Mesothelial cell of epicardium (in vitro differentiated cells): ENCODE measurements at regions not wholly inside any gene's neighbourhood (a gene's known extent, or its start where the extent isn't known, plus 50 kb on each side); places are given as distances from the start of the nearest gene placed in this dataset.

Source experiments
- DNase-seq, 2 experiments: peaks; one replicate each; pipeline ENCODE4 v3.0.0; 2021; ENCODE audit warnings: low spot score in 2 of 2; ENCODE audit not compliant: unreplicated experiment in 2 of 2
- H3K27ac Mint-ChIP-seq: 2 replicates; pipeline ENCODE4 v1.8.0; 2021; ENCODE audit warnings: mixed read lengths
- H3K27me3 Mint-ChIP-seq: 2 replicates; pipeline ENCODE4 v1.8.0; 2021; ENCODE audit warnings: low read depth, mixed read lengths
- H3K36me3 Mint-ChIP-seq: 2 replicates; pipeline ENCODE4 v1.8.0; 2021; ENCODE audit warnings: mixed read lengths
- H3K4me1 Mint-ChIP-seq: 2 replicates; pipeline ENCODE4 v1.8.0; 2021; ENCODE audit warnings: mixed read lengths
- H3K4me3 Mint-ChIP-seq: 2 replicates; pipeline ENCODE4 v1.8.0; 2021; ENCODE audit warnings: mild to moderate bottlenecking, moderate library complexity, mixed read lengths
- H3K9me3 Mint-ChIP-seq: 2 replicates; pipeline ENCODE4 v1.8.0; 2021; ENCODE audit warnings: mixed read lengths
- TF ChIP-seq, protein P1 (sequence below): fragments of 200-600 bp; sonication (generic); IDR thresholded peaks from one replicate; pipeline ENCODE4 v1.5.0; 2021; ENCODE audit warnings: antibody characterized with exemption; ENCODE audit not compliant: unreplicated experiment

DNA sequence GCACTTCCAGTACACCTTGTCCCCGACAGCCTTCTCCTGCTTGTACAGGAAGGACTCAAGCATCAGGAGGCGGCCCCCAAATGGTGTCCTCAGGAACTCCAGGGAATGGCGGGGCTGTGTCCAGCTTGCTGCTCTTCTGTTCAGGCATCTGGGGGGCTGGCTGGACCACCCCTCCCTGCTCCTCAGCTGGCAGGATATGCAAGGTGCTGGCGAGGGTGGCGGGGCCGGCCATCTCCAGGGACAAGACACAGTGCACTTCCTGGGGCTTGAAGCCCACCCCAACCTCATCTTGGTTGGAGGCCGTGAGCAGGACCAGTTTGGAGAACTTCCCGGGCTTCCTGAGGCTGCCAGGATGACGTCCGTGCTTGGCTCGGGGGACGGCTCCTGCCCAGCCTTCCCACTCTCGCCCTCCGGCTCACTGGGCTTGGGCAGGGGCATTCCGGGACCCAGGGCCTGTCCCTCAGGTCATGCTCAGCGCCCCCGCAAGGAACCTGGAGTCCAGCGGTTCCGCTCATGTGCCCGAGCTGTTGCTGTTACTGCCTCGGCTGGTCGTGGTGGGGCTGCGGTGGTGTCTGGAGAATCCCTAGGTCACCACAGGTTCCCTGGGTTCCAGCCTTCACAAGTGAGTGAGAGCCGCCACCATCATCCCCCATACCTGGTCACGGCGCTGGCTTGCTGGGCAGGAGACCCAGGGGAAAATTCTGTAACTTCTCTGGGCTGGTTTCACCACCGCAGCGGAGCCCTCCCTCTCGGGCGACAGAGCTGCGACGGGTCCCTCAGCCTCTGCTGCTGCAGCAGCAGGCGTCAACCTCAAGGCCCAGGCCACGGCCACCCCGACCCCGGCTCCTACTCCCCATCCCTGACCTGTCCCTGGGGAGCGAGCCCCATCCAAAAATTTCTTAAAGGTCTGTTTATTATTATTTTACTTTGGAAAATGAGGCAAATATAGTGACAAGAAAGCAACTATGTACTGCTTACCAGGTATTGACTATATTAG is 82.8 kb upstream of the FXR1 start:
- peaks cover 2% of the 10 kb centered on the region for H3K27me3 Mint-ChIP-seq
- no peak for DNase-seq

DNA sequence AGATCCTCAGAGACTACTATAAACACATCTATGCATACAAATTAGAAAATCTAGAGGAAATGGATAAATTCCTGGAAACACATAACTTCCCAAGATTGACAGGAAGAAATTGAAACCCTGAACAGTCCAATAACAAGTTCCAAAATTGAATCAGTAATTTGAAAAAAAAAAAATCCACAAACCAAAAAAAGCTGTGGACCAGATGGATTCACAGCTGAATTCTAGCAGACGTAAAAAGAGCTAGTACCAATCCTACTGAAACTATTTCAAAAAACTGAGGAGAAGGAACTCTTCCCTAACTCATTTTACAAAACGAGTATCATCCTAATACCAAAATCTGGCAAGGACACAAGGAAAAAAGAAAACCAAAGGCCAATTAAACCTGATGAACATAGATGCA is 77.0 kb upstream of the FXR1 start:
- TF ChIP-seq, protein P1, sequence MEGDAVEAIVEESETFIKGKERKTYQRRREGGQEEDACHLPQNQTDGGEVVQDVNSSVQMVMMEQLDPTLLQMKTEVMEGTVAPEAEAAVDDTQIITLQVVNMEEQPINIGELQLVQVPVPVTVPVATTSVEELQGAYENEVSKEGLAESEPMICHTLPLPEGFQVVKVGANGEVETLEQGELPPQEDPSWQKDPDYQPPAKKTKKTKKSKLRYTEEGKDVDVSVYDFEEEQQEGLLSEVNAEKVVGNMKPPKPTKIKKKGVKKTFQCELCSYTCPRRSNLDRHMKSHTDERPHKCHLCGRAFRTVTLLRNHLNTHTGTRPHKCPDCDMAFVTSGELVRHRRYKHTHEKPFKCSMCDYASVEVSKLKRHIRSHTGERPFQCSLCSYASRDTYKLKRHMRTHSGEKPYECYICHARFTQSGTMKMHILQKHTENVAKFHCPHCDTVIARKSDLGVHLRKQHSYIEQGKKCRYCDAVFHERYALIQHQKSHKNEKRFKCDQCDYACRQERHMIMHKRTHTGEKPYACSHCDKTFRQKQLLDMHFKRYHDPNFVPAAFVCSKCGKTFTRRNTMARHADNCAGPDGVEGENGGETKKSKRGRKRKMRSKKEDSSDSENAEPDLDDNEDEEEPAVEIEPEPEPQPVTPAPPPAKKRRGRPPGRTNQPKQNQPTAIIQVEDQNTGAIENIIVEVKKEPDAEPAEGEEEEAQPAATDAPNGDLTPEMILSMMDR = no peak
- Mint-ChIP-seq H3K36me3 (no peaks in the 10 kb centered on the region), H3K27me3 (peaks cover 10% of the 10 kb centered on the region), H3K9me3 (no peaks in the 10 kb centered on the region), H3K4me3 (no peak overlapping the region), H3K27ac (no peak overlapping the region), H3K4me1 (no peaks in the 10 kb centered on the region)
- no peak for DNase-seq

More for the DNA sequence above, 82.8 kb upstream of the FXR1 start:
- Mint-ChIP-seq H3K9me3 (no peaks in the 10 kb centered on the region), H3K36me3 (no peaks in the 10 kb centered on the region), H3K27ac (no peak overlapping the region), H3K4me3 (no peak overlapping the region), H3K4me1 (no peaks in the 10 kb centered on the region)
- TF ChIP-seq, protein P1 = no peak

DNA sequence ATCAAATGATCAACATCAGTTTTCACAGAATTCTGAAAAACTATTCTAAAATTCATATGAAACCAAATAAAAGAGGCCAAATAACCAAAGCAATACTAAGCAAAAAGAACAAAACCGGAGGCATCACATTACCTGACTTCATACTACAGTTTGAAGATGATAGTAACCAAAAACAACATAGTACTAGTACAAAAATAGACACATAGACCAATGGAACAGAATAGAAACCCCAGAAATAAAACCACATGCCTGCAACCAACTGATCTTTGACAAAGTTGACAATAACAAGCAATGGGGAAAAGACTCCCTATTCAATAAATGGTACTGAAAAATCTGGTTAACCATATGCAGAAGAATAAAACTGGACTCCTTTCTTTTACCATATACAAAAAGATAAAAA is 75.7 kb upstream of the FXR1 start:
- Mint-ChIP-seq H3K4me1 (no peaks in the 10 kb centered on the region), H3K36me3 (no peaks in the 10 kb centered on the region), H3K27ac (no peak overlapping the region), H3K4me3 (no peak overlapping the region), H3K9me3 (peaks cover under 1% of the 10 kb centered on the region), H3K27me3 (peaks cover 10% of the 10 kb centered on the region)
- TF ChIP-seq, protein P1 = no peak
- DNase-seq = no peak

DNA sequence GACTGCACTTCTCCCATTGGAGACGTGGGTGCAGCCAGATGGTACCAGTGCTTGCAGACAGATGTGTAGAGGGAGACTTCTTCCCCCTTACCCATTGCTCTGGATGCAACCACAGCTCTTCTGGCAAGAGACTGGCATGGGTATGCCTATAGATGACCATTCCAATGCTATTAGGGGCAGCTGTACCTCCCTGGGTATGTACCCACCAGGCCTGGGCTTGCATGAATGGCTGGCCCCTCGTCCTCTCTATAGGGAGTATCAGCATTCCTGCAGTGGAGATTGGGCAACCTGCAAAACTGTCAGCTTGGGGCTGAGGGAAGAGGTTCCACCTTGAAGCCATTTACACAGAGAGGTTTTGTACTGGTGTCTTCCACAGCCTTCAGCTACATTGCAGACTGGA is 57.6 kb upstream of the FXR1 start:
- H3K9me3 Mint-ChIP-seq = peaks cover 12% of the 10 kb centered on the region
- DNase-seq = no peak
- no peak overlapping the region for H3K27ac Mint-ChIP-seq
- H3K4me1 Mint-ChIP-seq = no peaks in the 10 kb centered on the region
- peaks cover 5% of the 10 kb centered on the region for H3K27me3 Mint-ChIP-seq
- H3K36me3 Mint-ChIP-seq = no peaks in the 10 kb centered on the region
- no peak overlapping the region for H3K4me3 Mint-ChIP-seq
- TF ChIP-seq, protein P1 = no peak

DNA sequence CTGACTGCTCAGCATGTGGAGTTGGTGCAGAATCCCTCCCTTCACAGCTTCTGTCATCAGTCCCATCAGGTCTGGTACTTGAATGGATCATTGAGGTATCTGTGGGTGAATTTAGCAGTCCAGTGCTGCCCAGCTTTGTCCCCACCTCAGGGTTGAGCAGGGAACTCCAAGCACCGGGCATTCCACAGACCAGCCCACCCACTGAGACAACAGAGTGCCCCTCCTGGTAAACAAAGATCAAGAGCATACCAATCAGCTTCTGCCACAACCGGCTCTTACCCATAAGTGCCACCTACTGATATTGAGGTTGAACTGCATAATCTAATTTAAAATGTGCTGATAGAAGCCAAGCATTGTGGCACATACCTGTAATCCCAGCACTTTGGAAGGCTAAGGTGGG is 57.1 kb upstream of the FXR1 start:
- H3K4me3 Mint-ChIP-seq = no peak overlapping the region
- no peak for DNase-seq
- peaks cover 12% of the 10 kb centered on the region for H3K9me3 Mint-ChIP-seq
- no peak overlapping the region for H3K27ac Mint-ChIP-seq
- TF ChIP-seq, protein P1 = no peak
- peaks cover 5% of the 10 kb centered on the region for H3K27me3 Mint-ChIP-seq
- no peaks in the 10 kb centered on the region for H3K36me3 Mint-ChIP-seq
- H3K4me1 Mint-ChIP-seq = no peaks in the 10 kb centered on the region
